Kidney (tissue), 13 donors: ENCODE measurements at regions not wholly inside any gene's neighbourhood (a gene's known extent, or its start where the extent isn't known, plus 50 kb on each side); places are given as distances from the start of the nearest gene placed in this dataset.
A peak's percentile ranks its signal among the peaks of the same experiment; 100 is the strongest.

ENCODE experiments used
- DNase-seq, 5 donors: peaks; one replicate each; pipeline ENCODE4 v3.0.0-alpha.2; 2013 to 2020
- FAIRE-seq: peaks from 2 replicates; lab custom pipeline; 2012; peaks lifted over from hg19 to GRCh38; lab: Jason Lieb, UNC
- H3K27ac ChIP-seq, 2 donors: one replicate each; pipeline ENCODE4 v1.7.0; 2013; ENCODE audit warnings: low read depth in 2 of 2, low read length in 2 of 2, inconsistent platforms in 1 of 2
- H3K27me3 ChIP-seq: one replicate; pipeline ENCODE4 v1.7.1; 2013; ENCODE audit warnings: low read length, inconsistent platforms; ENCODE audit not compliant: control insufficient read depth, insufficient read depth
- H3K36me3 ChIP-seq, 3 donors: one replicate each; pipeline versions ENCODE4 v1.7.0 to v1.7.1; 2013; ENCODE audit warnings: low read length in 3 of 3, control low read depth in 1 of 3, inconsistent platforms in 1 of 3; ENCODE audit not compliant: insufficient read depth in 3 of 3, control insufficient read depth in 2 of 3
- H3K4me1 ChIP-seq, 3 donors: one replicate each; pipeline versions ENCODE4 v1.7.0 to v1.7.1; 2013; ENCODE audit warnings: low read length in 3 of 3, inconsistent platforms in 1 of 3, low read depth in 1 of 3; ENCODE audit not compliant: control insufficient read depth in 2 of 3, insufficient read depth in 2 of 3
- H3K4me3 ChIP-seq, 3 donors: one replicate each; pipeline versions ENCODE4 v1.7.0 to v1.8.1; 2013; ENCODE audit warnings: low read length in 3 of 3, control low read depth in 1 of 3, inconsistent platforms in 1 of 3
- H3K9ac ChIP-seq, 3 donors: one replicate each; pipeline versions ENCODE4 v1.7.0 to v1.7.1; 2013; ENCODE audit warnings: low read length in 3 of 3, control low read depth in 1 of 3, inconsistent platforms in 1 of 3
- H3K9me3 ChIP-seq, 3 donors: one replicate each; pipeline versions ENCODE4 v1.7.0 to v1.7.1; 2013; ENCODE audit warnings: low read length in 3 of 3, control low read depth in 1 of 3, inconsistent platforms in 1 of 3; ENCODE audit not compliant: control insufficient read depth in 2 of 3, insufficient read depth in 1 of 3
- CTCF ChIP-seq: IDR thresholded peaks from 3 replicates; pipeline ENCODE4 v1.5.1; 2012; ENCODE audit warnings: mild to moderate bottlenecking, moderate library complexity, borderline replicate concordance; ENCODE audit not compliant: insufficient read depth; ENCODE audit errors: extremely low read depth
- intact Hi-C: fragments of 100-400 bp; cut with DNase I; formaldehyde crosslinking; loops from one replicate; pipeline ENCODE4 v1.11.1; 2022
- donor health status: control.
- donor health status: control.
- donor health status: control.
- donor health status: control.
- donor health status: control.
- donor health status: DM: yes; HTN: yes; CAD: no.
- donor health status: Normal renal cell carcinoma (clear cell type).

GRCh38 chr3:106552351-106553043, 683.7 kb upstream of the CBLB start:
- FAIRE-seq, result no peak
- H3K4me1 ChIP-seq, result no peaks in the 10 kb centered on the region
- intact Hi-C loops, result no loop called here

GRCh38 chr3:106560451-106560966, 691.7 kb upstream of the CBLB start:
- intact Hi-C loops, result no loop called here
- Histone ChIP-seq H3K4me3 (no peak overlapping the region), H3K27me3 (no peaks in the 10 kb centered on the region), H3K27ac (no peak overlapping the region), H3K4me1 (no peaks in the 10 kb centered on the region), H3K36me3 (no peaks in the 10 kb centered on the region), H3K9me3 (no peaks in the 10 kb centered on the region), H3K9ac (no peak overlapping the region)
- FAIRE-seq, result no peak
- DNase-seq, result no peak
- TF ChIP-seq CTCF, result no peak

More at GRCh38 chr3:106552351-106553043, 683.7 kb upstream of the CBLB start:
- DNase-seq, result peak in 3 of 5 donors; percentile 14 to 21 (median 21)
- Histone ChIP-seq H3K9ac (no peak overlapping the region), H3K36me3 (no peaks in the 10 kb centered on the region), H3K4me3 (no peak overlapping the region), H3K27ac (no peak overlapping the region), H3K9me3 (no peaks in the 10 kb centered on the region), H3K27me3 (no peaks in the 10 kb centered on the region)
- no peak for TF ChIP-seq CTCF

GRCh38 chr3:106566277-106566676, 697.5 kb upstream of the CBLB start:
- H3K9ac ChIP-seq, result no peak overlapping the region
- intact Hi-C loops, result no loop called here
- no peaks in the 10 kb centered on the region for H3K9me3 ChIP-seq
- H3K4me1 ChIP-seq, result no peaks in the 10 kb centered on the region
- no peak overlapping the region for H3K4me3 ChIP-seq
- TF ChIP-seq CTCF, result no peak
- no peak for FAIRE-seq
- no peaks in the 10 kb centered on the region for H3K27me3 ChIP-seq
- H3K27ac ChIP-seq, result no peak overlapping the region
- H3K36me3 ChIP-seq, result no peaks in the 10 kb centered on the region
- DNase-seq, result peak in 1 of 5 donors; percentile 17
